SK-N-MC (cell line): ENCODE measurements at regions not wholly inside any gene's neighbourhood (a gene's known extent, or its start where the extent isn't known, plus 50 kb on each side); places are given as distances from the start of the nearest gene placed in this dataset.

Experiments used
- EZH2 ChIP-seq: fragments of 200-600 bp; sonication (generic); IDR thresholded peaks from one replicate; pipeline ENCODE4 v1.6.1; 2017; ENCODE audit warnings: antibody characterized with exemption
- FOXP2 ChIP-seq: optimal IDR thresholded peaks from 2 replicates; pipeline ENCODE3; 2011; ENCODE audit warnings: mild to moderate bottlenecking, moderate library complexity; ENCODE audit not compliant: insufficient read depth; ENCODE audit errors: extremely low read length, control extremely low read depth
- POLR2AphosphoS5 ChIP-seq: IDR thresholded peaks from 2 replicates; pipeline ENCODE4 v1.6.1; 2012; ENCODE audit warnings: mild to moderate bottlenecking, low read depth, low read length, borderline replicate concordance

GRCh38 chr2:160916300-160916699 lies 243.9 kb upstream of the TANK start:
- no peak for TF ChIP-seq POLR2AphosphoS5
- no peak for TF ChIP-seq EZH2
- TF ChIP-seq FOXP2, result no peak
